ENCODE measurements at regions not wholly inside any gene's neighbourhood (a gene's known extent, or its start where the extent isn't known, plus 50 kb on each side); places are given as distances from the start of the nearest gene placed in this dataset.

DNA sequence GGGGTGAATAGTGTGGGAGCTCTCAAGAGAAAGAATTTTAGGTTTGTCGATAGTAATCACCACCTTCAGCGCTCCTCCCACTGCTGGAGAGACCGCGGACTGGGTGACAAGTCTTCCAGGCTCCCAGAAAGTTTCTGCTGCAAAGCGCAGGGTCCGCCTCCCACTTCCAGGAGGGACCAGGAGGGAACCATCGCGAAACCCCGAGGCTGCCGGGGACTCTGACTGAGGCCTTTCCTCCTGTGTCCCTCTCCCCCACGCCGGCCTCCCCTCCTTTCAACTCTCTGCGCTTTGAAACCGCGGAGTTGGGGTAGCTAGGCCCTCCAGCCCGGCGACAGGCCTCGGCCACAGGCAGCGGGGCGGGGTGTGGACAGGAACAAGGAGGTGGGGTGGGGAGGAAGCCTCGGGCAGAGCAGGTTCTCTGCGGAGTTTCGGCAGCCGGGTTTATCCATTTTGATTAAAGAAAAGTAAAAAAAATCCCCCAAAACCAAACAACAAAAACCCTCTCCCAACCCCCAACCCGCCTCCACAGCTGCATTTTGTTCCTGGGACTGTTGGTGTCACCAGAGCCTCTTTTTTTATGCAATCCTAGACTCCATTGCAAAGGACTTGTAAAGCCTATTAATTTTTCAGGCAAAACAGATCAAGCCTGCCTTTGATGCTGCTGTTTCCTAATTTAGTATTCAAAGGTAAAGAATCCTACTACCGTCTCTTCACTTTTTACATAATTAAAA lies 157.2 kb downstream of the TM9SF2 start:
- peaks cover 8 to 9% of the 10 kb centered on the region in 2 experiments for H3K4me1 ChIP-seq (ENCODE audit: control insufficient read depth in 1 of 2, insufficient read depth in 1 of 2, low read depth in 1 of 2, low read length in 1 of 2)
- H3K27ac ChIP-seq: no peak overlapping the region
- TF ChIP-seq, protein P1, sequence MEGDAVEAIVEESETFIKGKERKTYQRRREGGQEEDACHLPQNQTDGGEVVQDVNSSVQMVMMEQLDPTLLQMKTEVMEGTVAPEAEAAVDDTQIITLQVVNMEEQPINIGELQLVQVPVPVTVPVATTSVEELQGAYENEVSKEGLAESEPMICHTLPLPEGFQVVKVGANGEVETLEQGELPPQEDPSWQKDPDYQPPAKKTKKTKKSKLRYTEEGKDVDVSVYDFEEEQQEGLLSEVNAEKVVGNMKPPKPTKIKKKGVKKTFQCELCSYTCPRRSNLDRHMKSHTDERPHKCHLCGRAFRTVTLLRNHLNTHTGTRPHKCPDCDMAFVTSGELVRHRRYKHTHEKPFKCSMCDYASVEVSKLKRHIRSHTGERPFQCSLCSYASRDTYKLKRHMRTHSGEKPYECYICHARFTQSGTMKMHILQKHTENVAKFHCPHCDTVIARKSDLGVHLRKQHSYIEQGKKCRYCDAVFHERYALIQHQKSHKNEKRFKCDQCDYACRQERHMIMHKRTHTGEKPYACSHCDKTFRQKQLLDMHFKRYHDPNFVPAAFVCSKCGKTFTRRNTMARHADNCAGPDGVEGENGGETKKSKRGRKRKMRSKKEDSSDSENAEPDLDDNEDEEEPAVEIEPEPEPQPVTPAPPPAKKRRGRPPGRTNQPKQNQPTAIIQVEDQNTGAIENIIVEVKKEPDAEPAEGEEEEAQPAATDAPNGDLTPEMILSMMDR (IDR thresholded peaks at IDR 0.05): no peak
- H3K27me3 ChIP-seq: peaks cover 75% of the 10 kb centered on the region
- H3K36me3 ChIP-seq: no peaks in the 10 kb centered on the region
- no peaks in the 10 kb centered on the region for H3K9me3 ChIP-seq
- H3K4me3 ChIP-seq (ENCODE audit: low read depth in 1 of 2, low read length in 1 of 2): peak overlapping the region; percentile 4 to 11

DNA sequence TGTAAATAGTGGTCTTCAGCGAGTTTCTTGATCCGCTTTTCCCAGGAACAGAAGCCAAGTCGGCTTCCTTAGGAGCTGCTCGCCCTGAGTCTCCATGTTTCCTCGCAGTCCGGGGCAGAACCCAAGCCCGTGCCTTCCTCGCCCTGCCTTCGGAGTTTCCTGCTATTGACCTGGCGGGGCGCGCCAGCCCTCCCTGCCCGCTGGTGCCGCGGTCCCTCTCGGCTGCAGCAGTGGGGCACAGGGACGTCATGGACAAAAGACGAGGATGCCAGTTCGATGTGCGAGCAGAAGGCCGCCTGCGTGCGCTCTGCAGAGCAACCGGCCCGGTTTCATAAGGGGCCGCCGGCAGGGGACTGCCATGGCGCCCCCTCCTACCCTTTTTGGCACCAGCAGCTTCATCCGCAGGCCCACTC lies 156.6 kb downstream of the TM9SF2 start:
- peaks cover 69% of the 10 kb centered on the region for H3K27me3 ChIP-seq
- peaks cover 8 to 9% of the 10 kb centered on the region in 2 experiments for H3K4me1 ChIP-seq (ENCODE audit: control insufficient read depth in 1 of 2, insufficient read depth in 1 of 2, low read depth in 1 of 2, low read length in 1 of 2)
- peak overlapping the region in 1 of 2 experiments; percentile 11 for H3K4me3 ChIP-seq (ENCODE audit: low read depth in 1 of 2, low read length in 1 of 2)
- H3K9me3 ChIP-seq: no peaks in the 10 kb centered on the region
- TF ChIP-seq, protein P1 (IDR thresholded peaks at IDR 0.05): no peak
- no peaks in the 10 kb centered on the region for H3K36me3 ChIP-seq
- H3K27ac ChIP-seq: no peak overlapping the region

GRCh38 chr13:99656844-99657381 lies 155.6 kb downstream of the TM9SF2 start:
- Histone ChIP-seq H3K27ac (no peak overlapping the region), H3K36me3 (no peaks in the 10 kb centered on the region), H3K4me1 (ENCODE audit: control insufficient read depth in 1 of 2, insufficient read depth in 1 of 2, low read depth in 1 of 2, low read length in 1 of 2) (peaks cover 8 to 9% of the 10 kb centered on the region in 2 experiments), H3K4me3 (ENCODE audit: low read depth in 1 of 2, low read length in 1 of 2) (no peak overlapping the region), H3K9me3 (no peaks in the 10 kb centered on the region), H3K27me3 (peaks cover 59% of the 10 kb centered on the region)
- TF ChIP-seq, protein P1 (IDR thresholded peaks at IDR 0.05): no peak

DNA sequence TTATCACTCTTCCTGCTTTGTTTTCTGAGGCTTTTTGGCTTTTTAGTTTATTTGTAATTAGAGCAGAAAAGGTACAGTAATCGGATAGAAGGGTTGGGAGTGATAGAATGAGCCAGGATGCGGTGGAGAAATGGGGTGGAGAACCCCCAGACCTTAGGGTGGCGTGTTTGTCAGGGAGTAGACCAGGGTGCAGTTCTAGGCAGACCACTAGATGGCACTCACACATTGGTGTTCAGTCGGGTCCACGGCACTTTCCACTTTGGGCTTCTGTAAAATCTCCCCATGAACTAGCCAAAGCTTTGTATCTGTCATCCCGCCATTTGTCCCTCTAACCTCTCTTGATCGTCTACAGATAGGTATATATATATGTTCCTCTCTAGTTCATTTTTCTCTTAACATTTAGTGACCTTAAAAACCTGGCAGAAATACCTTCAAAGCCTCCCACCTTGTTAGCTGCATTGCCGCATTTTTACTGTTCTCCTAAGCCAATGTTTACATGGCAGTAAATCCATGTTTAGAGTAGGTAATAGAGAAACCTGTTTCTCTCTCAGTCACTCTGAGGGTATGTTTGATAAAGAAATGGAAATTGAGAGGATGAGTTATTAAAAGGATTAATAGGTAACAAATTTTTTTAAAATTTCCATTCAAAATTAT lies 154.9 kb downstream of the TM9SF2 start:
- TF ChIP-seq, protein P1 (IDR thresholded peaks at IDR 0.05): peak; percentile 79
- H3K27me3 ChIP-seq: peaks cover 52% of the 10 kb centered on the region
- no peaks in the 10 kb centered on the region for H3K36me3 ChIP-seq
- H3K27ac ChIP-seq: no peak overlapping the region
- H3K4me1 ChIP-seq (ENCODE audit: control insufficient read depth in 1 of 2, insufficient read depth in 1 of 2, low read depth in 1 of 2, low read length in 1 of 2): peaks cover 8 to 9% of the 10 kb centered on the region in 2 experiments
- H3K9me3 ChIP-seq: no peaks in the 10 kb centered on the region
- no peak overlapping the region for H3K4me3 ChIP-seq (ENCODE audit: low read depth in 1 of 2, low read length in 1 of 2)

GRCh38 chr13:99655351-99656091 lies 154.2 kb downstream of the TM9SF2 start:
- Histone ChIP-seq H3K9me3 (no peaks in the 10 kb centered on the region), H3K4me3 (ENCODE audit: low read depth in 1 of 2, low read length in 1 of 2) (no peak overlapping the region), H3K27ac (no peak overlapping the region), H3K27me3 (peaks cover 46% of the 10 kb centered on the region), H3K4me1 (ENCODE audit: control insufficient read depth in 1 of 2, insufficient read depth in 1 of 2, low read depth in 1 of 2, low read length in 1 of 2) (peaks cover 8 to 9% of the 10 kb centered on the region in 2 experiments), H3K36me3 (no peaks in the 10 kb centered on the region)
- TF ChIP-seq, protein P1 (IDR thresholded peaks at IDR 0.05): no peak

All from neutrophil (primary cell).